ENCODE measurements at regions not wholly inside any gene's neighbourhood (a gene's known extent, or its start where the extent isn't known, plus 50 kb on each side); places are given as distances from the start of the nearest gene placed in this dataset.
"Not testable (repeated sequence)": the region's sequence is repeated elsewhere in the genome, so short reads cannot be mapped to it uniquely, and the experiment has no call there.

DNA sequence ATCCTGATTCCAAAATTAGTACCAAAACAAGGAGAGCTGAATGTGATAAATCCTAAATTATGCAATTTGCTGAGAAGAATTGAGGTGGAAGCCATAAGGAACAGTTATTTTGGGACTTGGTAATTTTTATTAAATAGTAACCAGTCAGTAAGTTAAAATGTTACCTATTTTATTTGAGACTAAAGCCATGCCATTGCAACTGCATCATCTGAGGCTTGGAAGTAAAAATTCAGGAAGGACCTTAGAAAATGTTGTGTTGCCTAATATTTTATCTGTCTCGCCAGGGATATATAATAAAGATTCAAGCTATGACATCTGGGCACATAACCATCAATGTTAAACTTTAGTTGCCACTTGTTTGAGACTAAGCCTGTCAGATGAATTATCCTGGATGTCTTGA lies 341.3 kb upstream of the MAGEB16 start:
- no peaks in the 10 kb centered on the region for H3K9me2 ChIP-seq (ENCODE audit: insufficient read depth)
- no peaks in the 10 kb centered on the region for H3K9me3 ChIP-seq (ENCODE audit: insufficient read depth, low read depth)
- no peaks in the 10 kb centered on the region for H3K4me1 ChIP-seq (replicated peaks; ENCODE audit: insufficient read depth)
- H3K27me3 ChIP-seq (ENCODE audit: insufficient read depth, low read depth), result no peaks in the 10 kb centered on the region
- BruUV-seq (replicated peaks), result no TSS peak
- H3K27ac ChIP-seq, result no peak overlapping the region
- ChIA-PET POLR2A (ENCODE audit: unreplicated experiment) (no interaction called here), CTCF (no interaction called here)
- H3K79me2 ChIP-seq (ENCODE audit: low read depth), result no peaks in the 10 kb centered on the region
- no peak overlapping the region for H3K4me2 ChIP-seq
- no peak for TF ChIP-seq EZH2 (IDR thresholded peaks at IDR 0.05; ENCODE audit: low read depth)
- TF ChIP-seq, protein P1, sequence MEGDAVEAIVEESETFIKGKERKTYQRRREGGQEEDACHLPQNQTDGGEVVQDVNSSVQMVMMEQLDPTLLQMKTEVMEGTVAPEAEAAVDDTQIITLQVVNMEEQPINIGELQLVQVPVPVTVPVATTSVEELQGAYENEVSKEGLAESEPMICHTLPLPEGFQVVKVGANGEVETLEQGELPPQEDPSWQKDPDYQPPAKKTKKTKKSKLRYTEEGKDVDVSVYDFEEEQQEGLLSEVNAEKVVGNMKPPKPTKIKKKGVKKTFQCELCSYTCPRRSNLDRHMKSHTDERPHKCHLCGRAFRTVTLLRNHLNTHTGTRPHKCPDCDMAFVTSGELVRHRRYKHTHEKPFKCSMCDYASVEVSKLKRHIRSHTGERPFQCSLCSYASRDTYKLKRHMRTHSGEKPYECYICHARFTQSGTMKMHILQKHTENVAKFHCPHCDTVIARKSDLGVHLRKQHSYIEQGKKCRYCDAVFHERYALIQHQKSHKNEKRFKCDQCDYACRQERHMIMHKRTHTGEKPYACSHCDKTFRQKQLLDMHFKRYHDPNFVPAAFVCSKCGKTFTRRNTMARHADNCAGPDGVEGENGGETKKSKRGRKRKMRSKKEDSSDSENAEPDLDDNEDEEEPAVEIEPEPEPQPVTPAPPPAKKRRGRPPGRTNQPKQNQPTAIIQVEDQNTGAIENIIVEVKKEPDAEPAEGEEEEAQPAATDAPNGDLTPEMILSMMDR (conservative IDR thresholded peaks at IDR 0.05), result no peak
- no peaks in the 10 kb centered on the region for H3K36me3 ChIP-seq (ENCODE audit: low read depth)
- intact Hi-C loops (cut with micrococcal nuclease; ENCODE audit: unreplicated experiment), result no loop called here
- DNase-seq, result no peak
- no peak overlapping the region for H3K4me3 ChIP-seq
- H4K20me1 ChIP-seq (ENCODE audit: insufficient read depth), result no peaks in the 10 kb centered on the region
- H2AFZ ChIP-seq, result no peak overlapping the region
- no peaks in the 10 kb centered on the region for H3F3A ChIP-seq (ENCODE audit: insufficient read depth, low read depth)

DNA sequence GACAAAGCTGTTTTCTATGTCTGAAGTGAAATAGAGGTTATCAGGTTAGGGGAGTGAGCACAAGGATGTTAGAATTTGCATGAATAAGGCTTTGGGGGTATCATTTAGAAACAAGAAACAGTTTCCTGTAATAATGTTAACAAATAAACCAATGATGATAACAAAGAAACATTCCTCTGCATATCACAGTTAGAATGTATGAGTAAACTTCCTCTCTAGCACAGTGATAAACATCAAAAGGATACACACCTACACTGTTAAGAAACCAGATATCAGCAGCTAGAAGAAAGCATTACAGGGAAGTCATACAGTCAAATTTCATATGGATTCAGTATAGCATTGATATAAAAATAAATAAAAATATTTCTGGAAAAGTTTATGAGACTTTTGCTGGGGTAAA lies 340.0 kb upstream of the MAGEB16 start:
- no peaks in the 10 kb centered on the region for H3K27me3 ChIP-seq (ENCODE audit: insufficient read depth, low read depth)
- ChIA-PET CTCF (no interaction called here), POLR2A (ENCODE audit: unreplicated experiment) (no interaction called here)
- H3K27ac ChIP-seq, result no peak overlapping the region
- H3K36me3 ChIP-seq (ENCODE audit: low read depth), result no peaks in the 10 kb centered on the region
- H3K79me2 ChIP-seq (ENCODE audit: low read depth), result no peaks in the 10 kb centered on the region
- DNase-seq, result no peak
- no peak overlapping the region for H3K4me3 ChIP-seq
- no peaks in the 10 kb centered on the region for H3K4me1 ChIP-seq (replicated peaks; ENCODE audit: insufficient read depth)
- no peaks in the 10 kb centered on the region for H3F3A ChIP-seq (ENCODE audit: insufficient read depth, low read depth)
- TF ChIP-seq, protein P1 (conservative IDR thresholded peaks at IDR 0.05), result no peak
- TF ChIP-seq EZH2 (IDR thresholded peaks at IDR 0.05; ENCODE audit: low read depth), result no peak
- no peaks in the 10 kb centered on the region for H4K20me1 ChIP-seq (ENCODE audit: insufficient read depth)
- intact Hi-C loops (cut with micrococcal nuclease; ENCODE audit: unreplicated experiment), result no loop called here
- no peak overlapping the region for H2AFZ ChIP-seq
- no peaks in the 10 kb centered on the region for H3K9me3 ChIP-seq (ENCODE audit: insufficient read depth, low read depth)
- peak overlapping the region; percentile 28; the same call in 1 of the 2 replicates for H3K4me2 ChIP-seq
- BruUV-seq (replicated peaks), result no TSS peak
- H3K9me2 ChIP-seq (ENCODE audit: insufficient read depth), result no peaks in the 10 kb centered on the region

DNA sequence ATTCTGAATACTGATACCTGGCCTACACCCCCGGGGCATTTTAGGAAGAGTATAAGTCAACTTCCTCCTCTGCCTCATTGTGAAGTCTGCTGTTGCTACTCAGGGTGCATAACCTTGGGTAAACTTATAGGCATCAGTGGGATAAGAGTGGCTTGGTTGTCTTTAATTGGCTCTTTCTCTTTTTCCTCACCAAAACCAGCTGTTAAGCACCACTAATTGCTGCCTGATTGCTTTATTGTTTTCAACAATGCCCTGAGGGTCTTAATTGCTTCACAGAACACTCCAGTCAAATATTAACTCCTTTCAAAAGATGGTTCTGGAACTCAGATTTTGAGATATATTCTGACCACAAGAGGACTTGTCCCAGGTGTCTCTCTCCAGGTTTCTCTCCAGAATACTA lies 337.0 kb upstream of the MAGEB16 start:
- CTCF ChIA-PET, result no interaction called here

DNA sequence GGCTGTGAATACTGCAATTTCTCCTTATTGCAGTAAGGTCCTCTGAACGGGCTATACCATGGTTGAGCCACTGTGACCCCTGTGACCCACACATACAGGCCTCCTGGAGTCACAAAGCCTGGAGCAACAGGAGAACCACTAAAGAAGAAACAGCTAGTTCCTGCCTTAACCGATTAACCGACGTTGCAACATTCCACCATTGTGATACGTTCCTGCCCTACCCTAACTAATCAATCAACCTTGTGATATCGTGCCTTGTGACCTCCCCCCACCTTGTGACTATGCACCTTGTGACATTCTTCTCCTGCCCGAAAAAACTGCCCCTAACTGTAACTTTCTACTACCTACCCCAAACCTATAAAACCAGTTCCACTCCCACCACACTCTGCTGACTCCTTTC lies 301.5 kb upstream of the MAGEB16 start:
- DNase-seq; POLR2A ChIA-PET (ENCODE audit: unreplicated experiment); H3K27me3 ChIP-seq (ENCODE audit: insufficient read depth, low read depth); H3F3A ChIP-seq (ENCODE audit: insufficient read depth, low read depth); BruUV-seq (replicated peaks); H4K20me1 ChIP-seq (ENCODE audit: insufficient read depth); H3K4me1 ChIP-seq (replicated peaks; ENCODE audit: insufficient read depth); H3K4me2 ChIP-seq; intact Hi-C loops (cut with micrococcal nuclease; ENCODE audit: unreplicated experiment); H3K27ac ChIP-seq; H3K9me2 ChIP-seq (ENCODE audit: insufficient read depth); H3K79me2 ChIP-seq (ENCODE audit: low read depth); CTCF ChIA-PET; H3K36me3 ChIP-seq (ENCODE audit: low read depth); H2AFZ ChIP-seq; H3K4me3 ChIP-seq; H3K9me3 ChIP-seq (ENCODE audit: insufficient read depth, low read depth): not testable (repeated sequence)

More for the DNA sequence above, 337.0 kb upstream of the MAGEB16 start:
- Histone ChIP-seq H3K27ac (no peak overlapping the region), H3K4me3 (no peak overlapping the region), H3F3A (ENCODE audit: insufficient read depth, low read depth) (no peaks in the 10 kb centered on the region), H2AFZ (no peak overlapping the region), H3K9me3 (ENCODE audit: insufficient read depth, low read depth) (no peaks in the 10 kb centered on the region), H4K20me1 (ENCODE audit: insufficient read depth) (no peaks in the 10 kb centered on the region), H3K79me2 (ENCODE audit: low read depth) (no peaks in the 10 kb centered on the region), H3K4me2 (no peak overlapping the region), H3K9me2 (ENCODE audit: insufficient read depth) (no peaks in the 10 kb centered on the region), H3K27me3 (ENCODE audit: insufficient read depth, low read depth) (no peaks in the 10 kb centered on the region), H3K36me3 (ENCODE audit: low read depth) (no peaks in the 10 kb centered on the region), H3K4me1 (replicated peaks; ENCODE audit: insufficient read depth) (no peaks in the 10 kb centered on the region)
- TF ChIP-seq EZH2 (IDR thresholded peaks at IDR 0.05; ENCODE audit: low read depth), result no peak
- TF ChIP-seq, protein P1 (conservative IDR thresholded peaks at IDR 0.05), result no peak
- no TSS peak for BruUV-seq (replicated peaks)
- POLR2A ChIA-PET (ENCODE audit: unreplicated experiment), result no interaction called here
- no peak for DNase-seq
- intact Hi-C loops (cut with micrococcal nuclease; ENCODE audit: unreplicated experiment), result no loop called here

DNA sequence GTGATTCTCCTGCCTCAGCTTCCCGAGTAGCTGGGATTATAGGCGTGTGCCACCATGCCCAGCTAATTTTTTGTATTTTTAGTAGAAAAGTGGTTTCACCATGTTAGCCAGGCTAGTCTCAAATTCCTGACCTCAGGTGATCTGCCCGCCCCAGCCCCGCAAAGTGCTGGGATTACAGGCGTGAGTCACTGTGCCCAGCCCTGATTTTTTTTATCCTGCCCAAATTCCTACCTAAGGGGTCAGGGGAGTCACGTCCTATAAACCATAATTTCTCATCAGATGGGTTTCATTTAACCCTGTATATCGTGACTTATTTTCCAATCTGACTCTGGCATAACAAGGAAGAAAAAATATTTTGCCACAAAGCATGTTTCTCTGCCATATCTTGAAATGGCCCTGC lies 300.7 kb upstream of the MAGEB16 start:
- H3K9me2 ChIP-seq (ENCODE audit: insufficient read depth); H3K9me3 ChIP-seq (ENCODE audit: insufficient read depth, low read depth); CTCF ChIA-PET; H3K4me1 ChIP-seq (replicated peaks; ENCODE audit: insufficient read depth); BruUV-seq (replicated peaks); intact Hi-C loops (cut with micrococcal nuclease; ENCODE audit: unreplicated experiment); H3K4me3 ChIP-seq; H4K20me1 ChIP-seq (ENCODE audit: insufficient read depth); H2AFZ ChIP-seq; H3K4me2 ChIP-seq; H3K27me3 ChIP-seq (ENCODE audit: insufficient read depth, low read depth); H3K79me2 ChIP-seq (ENCODE audit: low read depth); POLR2A ChIA-PET (ENCODE audit: unreplicated experiment); H3F3A ChIP-seq (ENCODE audit: insufficient read depth, low read depth); H3K36me3 ChIP-seq (ENCODE audit: low read depth); H3K27ac ChIP-seq: not testable (repeated sequence)
- peak in 1 of 2 experiments; percentile 35 for DNase-seq
